ENCODE measurements at regions not wholly inside any gene's neighbourhood (a gene's known extent, or its start where the extent isn't known, plus 50 kb on each side); places are given as distances from the start of the nearest gene placed in this dataset.

- no peak for TF ChIP-seq CTCF (IDR thresholded peaks at IDR 0.05; ENCODE audit: low read depth, low read length)
- ChIA-PET CTCF (no interaction called here), POLR2A (no interaction called here)
- Histone ChIP-seq H3K9me3 (ENCODE audit: control insufficient read depth, insufficient read depth, low read length) (peaks cover 1% of the 10 kb centered on the region; the same call in 1 of the 2 replicates), H3K27me3 (ENCODE audit: control insufficient read depth, insufficient read depth, low read length) (peaks cover 23% of the 10 kb centered on the region), H3K27ac (ENCODE audit: low read depth, low read length) (no peak overlapping the region), H3K4me3 (ENCODE audit: low read depth, low read length) (no peak overlapping the region)
- DNase-seq (ENCODE audit: low read depth, low spot score): no peak
Measured at GRCh38 chr22:44577391-44578109, 79.5 kb upstream of the RTL6 start.

GRCh38 chr22:44576311-44577260 is 78.6 kb upstream of the RTL6 start:
- Histone ChIP-seq H3K9me3 (ENCODE audit: control insufficient read depth, insufficient read depth, low read length) (peaks cover 4% of the 10 kb centered on the region; the same call in 1 of the 2 replicates), H3K27me3 (ENCODE audit: control insufficient read depth, insufficient read depth, low read length) (peaks cover 23% of the 10 kb centered on the region), H3K4me3 (ENCODE audit: low read depth, low read length) (no peak overlapping the region), H3K27ac (ENCODE audit: low read depth, low read length) (no peak overlapping the region)
- CTCF ChIA-PET: no interaction called here
- no peak for DNase-seq (ENCODE audit: low read depth, low spot score)
- TF ChIP-seq CTCF (IDR thresholded peaks at IDR 0.05; ENCODE audit: low read depth, low read length): no peak
- POLR2A ChIA-PET: no interaction called here

GRCh38 chr22:44575381-44576268 is 77.6 kb upstream of the RTL6 start:
- Histone ChIP-seq H3K4me3 (ENCODE audit: low read depth, low read length) (no peak overlapping the region), H3K27ac (ENCODE audit: low read depth, low read length) (no peak overlapping the region), H3K27me3 (ENCODE audit: control insufficient read depth, insufficient read depth, low read length) (peaks cover 23% of the 10 kb centered on the region), H3K9me3 (ENCODE audit: control insufficient read depth, insufficient read depth, low read length) (peaks cover 4% of the 10 kb centered on the region; the same call in 1 of the 2 replicates)
- TF ChIP-seq CTCF (IDR thresholded peaks at IDR 0.05; ENCODE audit: low read depth, low read length): no peak
- ChIA-PET CTCF (no interaction called here), POLR2A (no interaction called here)
- DNase-seq (ENCODE audit: low read depth, low spot score): no peak

- no peak for TF ChIP-seq CTCF (IDR thresholded peaks at IDR 0.05; ENCODE audit: low read depth, low read length)
- DNase-seq (ENCODE audit: low read depth, low spot score): no peak
- Histone ChIP-seq H3K27me3 (ENCODE audit: control insufficient read depth, insufficient read depth, low read length) (peaks cover 25% of the 10 kb centered on the region), H3K4me3 (ENCODE audit: low read depth, low read length) (no peak overlapping the region), H3K27ac (ENCODE audit: low read depth, low read length) (no peak overlapping the region), H3K9me3 (ENCODE audit: control insufficient read depth, insufficient read depth, low read length) (peaks cover 11% of the 10 kb centered on the region)
- ChIA-PET CTCF (interaction anchor here (0.8 kb wide), 1 partner anchor 493 kb away, joined by 4 read pairs; no protein-coding TSS in a partner anchor), POLR2A (no interaction called here)
Measured at GRCh38 chr22:44574640-44575380, 76.8 kb upstream of the RTL6 start.

All from AG04450 (cell line).